Activated CD4-positive, alpha-beta T cell treated with anti-CD3 and anti-CD28 coated beads, Interleukin-2, amount 50 U/mL, for 4 hours (primary cell): ENCODE measurements at regions not wholly inside any gene's neighbourhood (a gene's known extent, or its start where the extent isn't known, plus 50 kb on each side); places are given as distances from the start of the nearest gene placed in this dataset.

ENCODE experiments used
- DNase-seq, 2 experiments: peaks; one replicate each; pipeline ENCODE4 v3.0.0-alpha.2; 2020

DNA sequence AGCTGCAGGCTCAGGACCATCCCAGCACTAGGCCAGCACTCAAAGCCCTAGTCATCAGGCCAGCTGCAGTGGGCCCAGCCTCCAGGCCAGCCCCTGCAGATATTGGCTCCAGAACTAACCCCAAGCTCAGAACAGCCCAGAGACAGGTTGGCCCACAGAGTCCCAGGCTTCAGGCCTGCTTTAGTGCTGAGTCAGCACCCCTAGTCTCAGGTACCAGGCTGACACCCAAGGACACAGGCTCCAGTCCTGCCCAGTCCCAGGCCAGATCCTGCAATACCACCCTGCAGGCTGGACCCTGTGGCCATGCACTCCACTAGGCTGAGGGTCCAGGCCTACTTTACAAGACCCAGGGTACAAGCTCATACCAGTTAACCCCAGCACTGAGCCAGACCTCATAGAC is 234.4 kb upstream of the GPRIN3 start:
- DNase-seq = no peak

DNA sequence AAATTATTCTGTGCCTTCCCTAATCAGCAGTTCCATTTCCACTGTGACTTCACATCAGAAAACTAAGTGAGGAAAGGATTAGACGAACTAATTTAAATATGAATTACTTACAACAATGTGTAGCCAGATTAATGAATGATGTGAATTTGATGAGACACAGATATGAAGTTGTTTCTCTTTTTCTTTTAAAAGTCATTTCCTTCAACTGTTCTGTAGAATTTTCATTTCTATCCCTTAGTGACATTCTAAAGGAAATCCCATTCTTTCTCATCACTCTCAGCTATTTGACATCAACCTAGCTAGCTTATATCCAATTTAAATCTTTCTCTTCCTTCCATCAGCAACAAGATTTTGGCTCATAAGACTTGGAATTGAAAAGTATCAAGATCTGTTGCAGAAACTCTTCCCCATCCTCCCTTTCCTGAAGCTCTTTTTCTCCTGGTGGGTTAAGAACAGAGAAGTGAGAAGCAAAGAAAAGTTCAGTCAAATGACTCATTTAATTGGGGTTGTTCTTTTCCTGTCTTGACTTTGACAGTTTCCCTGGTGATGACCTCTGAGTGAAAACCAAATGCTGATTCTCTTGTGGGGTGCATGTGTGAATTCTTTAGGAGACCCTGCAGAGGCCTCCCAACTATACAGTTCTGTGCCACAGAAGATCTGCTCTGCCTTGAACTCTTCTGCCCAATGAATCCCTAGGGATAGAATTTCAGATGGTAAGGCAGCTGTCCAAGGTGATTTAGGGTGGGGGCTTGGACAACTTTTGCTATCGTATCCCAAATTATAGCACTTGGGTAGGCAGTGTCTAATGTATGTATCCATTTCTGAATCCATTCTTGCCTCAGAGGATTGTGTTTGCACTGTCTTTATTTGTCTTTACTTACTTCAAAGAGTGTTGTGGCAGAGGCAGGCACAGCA is 232.5 kb upstream of the GPRIN3 start:
- no peak for DNase-seq

DNA sequence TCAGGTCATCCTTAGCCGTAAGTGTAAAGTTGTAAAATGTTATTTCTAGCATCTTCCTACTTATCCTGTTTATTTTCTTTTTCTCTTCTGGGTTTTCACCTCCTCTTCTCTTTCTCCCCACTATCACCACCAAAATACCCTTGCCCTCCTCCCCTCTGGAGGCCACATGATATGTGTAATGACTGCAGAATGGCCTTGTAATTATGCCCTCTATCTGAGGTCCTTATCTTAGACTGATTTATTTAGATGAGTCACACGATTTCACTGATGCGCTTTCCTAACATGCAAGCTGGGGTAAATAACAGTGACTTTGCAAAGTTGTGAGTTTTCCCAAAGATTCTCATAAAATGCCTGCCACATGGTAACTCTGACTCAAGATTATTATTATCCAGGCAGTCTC is 231.8 kb upstream of the GPRIN3 start:
- DNase-seq = no peak

DNA sequence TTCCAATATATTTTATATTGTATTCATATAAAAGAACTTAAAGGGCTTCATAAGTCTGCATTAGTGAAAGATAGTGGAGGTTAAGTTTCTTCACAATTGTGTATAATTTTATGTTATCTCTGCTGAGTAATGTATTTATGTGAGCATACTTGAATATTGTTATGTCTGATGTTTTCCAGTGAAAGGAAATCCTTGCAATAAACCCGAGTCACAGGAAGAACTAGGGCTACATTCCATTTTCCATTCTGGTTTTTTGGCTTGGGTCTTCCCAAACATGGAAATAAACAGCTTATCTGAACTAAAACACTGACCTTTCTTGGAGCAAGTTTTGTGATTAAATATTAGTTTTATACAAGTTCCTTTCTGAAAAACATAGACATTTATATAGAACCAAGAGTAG is 231.3 kb upstream of the GPRIN3 start:
- no peak for DNase-seq

DNA sequence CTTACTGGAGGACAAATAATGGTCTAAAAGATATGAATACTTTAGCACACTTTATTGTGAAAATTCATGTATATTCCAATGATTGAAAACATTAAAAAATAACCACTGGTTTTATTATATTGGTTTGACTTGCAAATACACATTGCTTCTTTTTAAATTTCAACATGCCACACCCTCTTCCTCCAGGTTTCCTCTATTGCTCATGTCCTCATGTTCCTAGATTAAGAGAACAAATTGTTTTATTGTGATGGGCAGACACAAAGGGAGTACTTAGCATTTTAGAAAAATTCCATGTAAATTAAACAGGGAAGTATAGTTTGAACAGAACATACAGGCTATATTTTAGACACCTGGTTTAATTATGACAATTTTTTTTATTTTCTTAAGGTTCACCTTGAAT is 230.6 kb upstream of the GPRIN3 start:
- DNase-seq = no peak

DNA sequence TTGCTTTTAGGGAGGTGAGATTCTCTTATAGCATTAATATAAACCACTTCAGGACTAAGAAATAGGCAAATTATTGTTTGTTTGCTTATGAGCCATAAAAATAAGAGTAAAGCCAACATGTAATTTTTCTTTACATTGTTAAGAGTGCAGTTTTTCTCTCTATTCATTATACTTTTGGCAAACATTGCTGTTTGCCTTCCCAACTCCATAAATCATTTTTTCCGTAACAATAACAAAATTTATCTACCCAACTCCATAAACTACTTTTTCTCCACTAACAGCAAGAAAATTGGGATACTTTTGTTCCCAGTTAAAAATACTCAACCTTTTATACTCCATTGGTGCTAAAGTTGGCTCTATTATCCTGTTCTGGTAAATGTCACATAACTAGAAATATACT is 229.7 kb upstream of the GPRIN3 start:
- no peak for DNase-seq

DNA sequence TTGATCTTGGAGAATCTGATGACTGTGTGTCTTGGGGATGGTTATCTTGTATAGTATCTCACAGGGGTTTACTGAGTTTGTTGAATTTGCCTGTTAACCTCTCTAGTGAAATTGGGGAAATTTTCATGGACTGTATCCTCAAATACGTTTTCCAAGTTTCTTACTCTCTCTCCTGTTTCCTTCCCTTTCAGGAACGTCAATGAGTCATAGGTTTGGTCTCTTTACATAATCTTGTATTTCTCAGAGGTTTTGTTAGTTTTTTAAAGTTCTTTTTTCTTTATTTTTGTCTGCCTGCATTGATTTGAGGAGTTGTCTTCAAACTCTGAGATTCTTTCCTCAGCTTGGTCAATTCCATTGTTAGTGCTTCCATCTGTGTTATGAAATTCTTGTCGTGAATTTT is 227.7 kb upstream of the GPRIN3 start:
- DNase-seq = no peak

DNA sequence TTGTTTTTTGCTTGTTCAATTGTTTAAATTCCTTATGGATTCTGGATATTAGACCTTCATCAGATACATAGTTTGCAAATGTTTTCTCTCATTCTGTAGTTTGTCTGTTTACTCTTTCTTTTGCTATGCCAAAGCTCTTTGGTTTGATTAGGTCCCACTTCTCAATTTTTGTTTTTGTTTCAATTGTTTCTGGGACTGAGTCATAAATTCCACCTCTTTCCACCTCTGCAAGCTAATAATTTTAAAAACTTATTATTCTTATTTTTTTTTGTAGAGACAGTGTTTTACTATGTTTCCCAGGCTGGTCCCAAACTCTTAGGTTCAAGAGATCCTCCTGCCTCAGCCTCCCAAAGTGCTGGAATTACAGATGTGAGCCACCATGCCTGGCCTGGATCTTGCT is 226.8 kb upstream of the GPRIN3 start:
- no peak for DNase-seq

DNA sequence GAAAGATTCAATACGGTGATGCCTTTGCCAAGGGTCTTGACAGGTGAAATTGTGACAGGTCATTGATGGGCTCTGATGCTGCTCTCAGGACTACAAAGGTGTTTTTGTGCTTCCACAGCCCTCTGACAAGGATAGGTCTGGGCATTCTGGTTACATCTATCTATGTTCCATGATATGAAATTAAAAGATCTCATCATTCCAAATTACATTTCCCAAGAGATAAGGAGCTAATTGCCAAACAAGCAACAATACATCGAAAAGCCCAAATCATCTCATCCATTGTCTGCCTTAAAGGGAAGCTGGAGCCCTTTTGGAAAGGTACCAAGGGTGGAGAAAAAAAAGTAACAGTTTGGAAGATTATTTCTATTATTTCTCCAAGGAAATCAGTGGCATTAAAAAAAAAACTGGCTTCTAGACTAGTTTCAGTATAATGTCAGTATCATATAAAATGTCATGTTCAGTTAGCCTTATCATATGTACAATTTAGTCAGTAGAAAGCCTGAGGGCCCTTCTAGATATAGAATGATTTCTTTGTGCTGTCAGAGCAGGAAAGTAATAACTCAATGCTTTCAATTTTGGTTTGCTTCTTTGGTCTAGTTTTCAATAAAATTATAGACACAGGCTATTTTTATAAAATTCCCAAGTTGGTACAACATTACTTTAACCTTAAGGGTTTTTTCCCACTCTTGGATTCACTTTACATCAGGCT is 224.5 kb upstream of the GPRIN3 start:
- DNase-seq = no peak

DNA sequence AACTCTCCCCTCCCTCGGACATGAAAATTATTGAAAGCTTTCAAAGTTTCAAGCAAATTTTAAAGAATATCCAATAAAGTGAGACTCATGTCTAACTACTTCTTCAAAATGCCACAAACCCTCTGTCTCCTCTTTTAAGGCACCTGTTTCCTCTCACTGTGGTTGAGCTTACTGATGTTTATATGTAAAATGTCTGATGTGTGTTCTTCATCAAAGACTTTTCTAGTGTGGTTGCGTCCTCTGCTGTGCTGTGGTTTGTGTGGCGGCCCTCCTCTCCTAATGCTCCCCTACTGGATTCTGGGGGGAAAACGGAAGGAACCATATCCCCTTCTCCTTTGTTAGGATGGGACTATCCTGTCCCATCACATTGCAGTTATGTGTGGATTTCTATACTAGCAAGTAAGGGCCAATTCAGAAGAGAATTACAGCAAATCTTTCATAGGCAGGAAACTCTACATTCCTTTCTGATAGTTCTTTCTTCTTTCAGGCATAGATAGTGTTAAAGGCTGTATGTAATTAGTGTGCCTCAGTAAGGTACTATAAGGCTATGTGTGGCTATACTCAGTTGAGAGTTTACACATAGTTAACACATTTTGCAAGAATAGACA is 221.0 kb upstream of the GPRIN3 start:
- no peak for DNase-seq

DNA sequence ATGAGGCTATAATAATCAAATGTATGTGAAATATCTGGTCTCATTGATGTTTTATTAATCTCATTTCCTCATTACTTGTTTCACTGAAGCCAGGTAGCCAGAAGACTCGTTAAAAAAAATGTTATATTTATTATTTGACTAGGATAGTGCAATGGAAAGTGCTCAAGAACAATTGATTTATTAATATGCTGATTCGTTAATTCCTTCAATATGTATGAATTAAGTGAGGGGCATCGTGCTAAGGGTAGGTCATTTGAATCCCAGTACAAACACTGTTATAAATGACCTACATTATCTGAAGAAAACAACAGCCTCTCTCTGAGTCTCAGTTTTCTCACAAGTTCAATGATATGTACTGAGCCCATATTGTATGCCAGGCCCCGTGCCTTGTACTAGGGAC is 214.2 kb upstream of the GPRIN3 start:
- no peak for DNase-seq

DNA sequence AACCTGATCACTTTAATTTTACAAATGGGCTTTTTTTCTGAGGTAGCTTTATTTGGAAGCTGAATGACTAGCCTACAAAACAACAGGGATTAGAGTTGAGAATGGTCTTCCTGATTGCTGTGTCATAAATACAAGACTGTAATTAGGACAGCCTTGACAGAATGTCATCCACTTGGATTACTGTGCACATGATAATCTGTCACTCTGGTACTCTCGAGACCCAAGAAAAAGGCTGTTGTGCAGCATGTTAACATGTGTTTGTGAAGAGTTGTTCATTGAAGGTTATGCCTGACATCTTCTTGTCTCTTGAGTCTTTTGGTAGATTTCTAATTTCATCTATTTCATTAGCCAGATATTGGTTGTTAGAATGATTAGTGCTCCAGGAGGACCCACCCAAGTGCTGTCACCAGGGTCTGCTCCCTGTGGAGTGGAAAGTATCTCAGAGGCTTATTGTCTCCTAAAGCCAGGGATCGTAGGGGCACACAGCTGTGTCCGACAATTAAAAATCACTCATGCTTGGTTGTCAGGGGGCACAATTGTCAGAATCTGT is 212.2 kb upstream of the GPRIN3 start:
- no peak for DNase-seq

DNA sequence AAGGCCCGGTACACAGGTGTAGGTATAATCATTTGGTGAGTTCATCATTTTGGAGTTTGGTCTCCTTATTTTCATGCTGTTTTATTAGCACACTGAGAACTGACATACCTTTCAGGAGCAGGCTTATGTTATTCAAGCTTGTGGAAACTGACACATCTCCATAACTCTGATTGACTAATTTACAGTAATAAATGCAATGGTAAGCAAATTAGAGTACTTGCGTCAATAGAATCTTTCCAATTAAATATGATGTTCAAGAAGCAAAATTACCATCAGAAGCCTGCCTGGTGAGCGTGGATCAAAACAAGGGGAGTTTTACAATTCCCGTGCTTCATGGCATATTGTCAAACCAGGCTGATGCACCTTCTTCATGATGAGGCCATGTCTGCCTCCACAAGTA is 210.7 kb upstream of the GPRIN3 start:
- DNase-seq = no peak

DNA sequence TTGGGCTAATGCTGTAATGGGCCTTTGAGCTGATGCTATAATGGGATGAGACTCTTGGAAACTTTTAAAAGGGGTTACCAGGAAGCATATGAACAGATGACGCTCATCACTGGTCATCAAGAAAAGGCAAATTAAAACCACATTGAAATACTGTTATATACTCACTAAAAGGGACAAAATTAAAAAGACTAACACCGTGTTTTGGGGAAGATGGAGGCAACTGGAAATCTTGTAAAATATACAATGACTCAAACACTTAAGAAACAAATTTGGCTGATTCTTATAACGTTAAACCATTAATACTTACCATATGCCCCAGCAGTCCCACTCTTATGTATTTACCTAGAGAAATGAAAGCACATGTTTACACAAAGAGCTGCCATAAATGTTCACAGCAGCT is 207.2 kb upstream of the GPRIN3 start:
- DNase-seq = no peak

DNA sequence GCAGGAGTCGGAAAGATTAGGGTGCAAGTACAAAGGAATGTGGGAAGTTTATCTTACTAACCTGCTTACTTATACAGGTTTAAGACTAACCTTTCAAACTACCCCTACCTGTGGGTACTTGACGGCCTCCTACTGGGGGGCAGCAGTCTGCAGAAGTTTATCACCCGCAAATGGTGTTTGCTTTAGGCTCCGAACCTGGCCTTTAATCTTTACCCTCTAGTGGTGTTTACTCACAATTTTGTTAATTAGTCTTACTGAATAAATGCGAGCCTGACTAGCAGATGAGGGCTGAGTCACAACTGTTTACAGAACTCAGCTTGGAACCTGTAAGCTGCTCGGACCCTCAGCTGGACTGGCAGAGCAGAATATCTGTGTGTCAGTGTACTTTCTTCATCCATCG is 204.2 kb upstream of the GPRIN3 start:
- DNase-seq = no peak

DNA sequence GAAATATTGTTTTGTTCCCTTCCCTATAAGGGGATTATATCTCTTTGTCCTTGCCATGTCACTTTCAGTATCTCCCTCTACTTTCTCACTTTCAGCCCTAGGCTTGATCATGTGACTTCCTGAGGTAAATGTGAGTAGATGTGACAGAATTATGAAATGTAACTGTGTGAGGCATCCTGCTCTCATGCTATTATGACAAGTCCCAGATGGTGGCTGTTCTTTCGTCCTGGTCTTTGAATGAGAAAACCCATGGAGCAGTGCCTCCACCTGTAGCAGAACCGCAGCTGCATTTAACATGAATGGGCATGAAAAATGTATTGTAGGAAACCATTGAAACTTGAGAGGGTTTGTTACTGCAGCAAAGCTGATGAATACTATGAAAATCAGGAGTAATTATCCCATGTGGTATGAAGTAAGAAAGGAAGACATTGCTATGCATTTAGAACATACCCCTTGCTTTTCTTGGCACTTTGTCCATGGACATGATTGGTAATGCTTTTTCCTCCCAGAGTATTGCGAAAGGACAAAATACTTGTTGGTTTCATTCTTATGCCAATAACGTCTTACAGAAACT is 202.2 kb upstream of the GPRIN3 start:
- no peak for DNase-seq

DNA sequence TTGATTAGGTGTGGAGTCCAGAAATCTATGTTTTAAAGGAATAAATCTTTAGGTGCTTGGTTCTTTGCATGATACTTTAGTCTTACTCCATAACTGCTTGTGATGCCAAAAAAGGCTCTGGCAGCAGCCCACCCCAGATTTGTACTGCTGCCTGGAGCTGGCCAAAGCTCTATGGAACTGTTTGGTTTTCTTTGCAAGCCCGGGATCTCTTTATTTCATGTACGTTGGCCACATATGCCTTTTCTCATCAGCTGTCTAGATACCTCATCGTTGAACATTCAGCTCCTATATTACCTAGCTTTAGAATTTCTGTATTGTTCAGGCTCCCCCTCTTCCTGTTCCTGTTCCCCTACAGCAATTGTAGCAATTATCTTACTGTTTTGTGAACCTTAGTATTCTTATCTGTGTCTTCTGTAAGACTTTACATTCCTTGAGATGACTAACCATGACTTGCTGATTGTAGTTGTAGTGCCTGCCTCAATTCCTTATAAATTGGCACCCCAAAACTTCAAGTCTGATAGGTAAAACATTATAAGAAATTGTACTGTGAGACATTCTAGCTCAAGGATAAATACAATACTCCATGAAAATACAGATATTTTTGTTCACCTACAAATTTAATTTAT is 199.4 kb upstream of the GPRIN3 start:
- DNase-seq = no peak

DNA sequence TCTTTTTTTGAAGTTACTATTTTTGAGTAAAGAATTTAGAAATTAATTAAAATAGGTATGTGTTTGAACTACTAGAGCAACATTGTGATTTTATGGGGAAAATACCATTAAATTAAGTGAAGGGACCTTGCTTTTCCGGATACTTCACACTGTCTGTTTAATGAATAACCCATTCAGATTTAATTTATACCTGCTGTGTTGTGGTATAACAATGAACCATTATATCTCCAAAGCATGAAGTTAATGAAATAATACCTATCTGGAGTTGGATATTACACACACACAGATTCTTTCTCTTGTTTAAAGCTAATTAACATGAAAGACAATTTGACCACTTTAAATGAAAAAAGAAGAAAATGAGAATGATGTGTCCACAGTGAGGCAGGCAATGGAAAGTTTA is 195.0 kb upstream of the GPRIN3 start:
- DNase-seq = no peak

DNA sequence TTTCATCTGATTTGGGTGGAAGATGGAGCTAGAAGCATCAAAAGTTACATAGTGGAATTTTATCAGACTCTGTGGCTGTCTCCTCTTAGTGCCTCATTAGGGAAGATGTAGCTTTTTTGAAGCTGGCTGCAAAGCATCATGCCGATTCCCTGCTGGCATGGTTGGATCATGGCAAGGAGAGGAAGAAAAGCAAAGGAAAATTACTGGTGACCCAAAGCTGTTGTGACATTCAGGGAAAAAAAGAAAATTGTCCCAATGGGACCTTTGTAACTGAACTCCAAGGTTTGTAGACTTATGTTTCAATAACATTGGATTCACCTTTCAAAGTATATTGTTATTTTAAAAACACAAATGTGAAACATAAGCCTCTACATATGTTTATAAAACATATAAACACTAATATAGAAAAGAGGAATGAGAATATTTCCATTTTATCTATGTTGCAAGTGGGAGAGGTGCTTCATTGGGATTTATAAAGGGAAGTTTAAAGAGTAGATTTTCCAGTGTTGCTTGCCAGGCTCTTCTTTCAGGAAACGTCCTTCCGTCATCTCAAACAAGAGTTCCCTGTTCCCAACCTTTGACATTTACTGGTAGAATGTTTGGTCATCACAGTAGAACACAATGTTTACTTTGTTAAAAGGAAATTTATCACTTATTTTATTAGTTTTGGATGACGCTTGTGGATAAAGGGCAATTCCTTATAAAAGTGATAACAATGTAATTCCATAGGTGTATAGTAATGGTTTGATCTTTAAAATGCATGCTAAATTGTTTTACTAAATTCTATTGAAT is 190.1 kb upstream of the GPRIN3 start:
- no peak for DNase-seq

DNA sequence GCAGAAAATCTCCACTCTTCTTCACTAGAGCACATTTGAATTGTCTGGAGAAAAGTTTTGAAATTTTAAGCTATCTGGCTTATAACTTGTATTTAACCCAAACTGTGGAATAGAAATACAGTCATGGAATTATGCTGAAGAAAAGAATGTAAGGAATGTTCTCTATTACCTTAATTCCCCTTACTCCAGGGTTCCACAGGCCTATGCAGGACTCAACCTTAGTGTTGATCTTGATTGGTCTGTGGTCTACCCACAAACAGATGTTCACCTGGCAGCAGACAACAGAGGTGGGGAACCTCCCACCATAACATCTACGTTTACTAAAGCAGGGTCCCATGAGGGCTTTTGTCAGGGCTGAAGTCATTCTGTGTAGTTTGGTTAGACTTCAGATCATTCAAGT is 189.3 kb upstream of the GPRIN3 start:
- no peak for DNase-seq

DNA sequence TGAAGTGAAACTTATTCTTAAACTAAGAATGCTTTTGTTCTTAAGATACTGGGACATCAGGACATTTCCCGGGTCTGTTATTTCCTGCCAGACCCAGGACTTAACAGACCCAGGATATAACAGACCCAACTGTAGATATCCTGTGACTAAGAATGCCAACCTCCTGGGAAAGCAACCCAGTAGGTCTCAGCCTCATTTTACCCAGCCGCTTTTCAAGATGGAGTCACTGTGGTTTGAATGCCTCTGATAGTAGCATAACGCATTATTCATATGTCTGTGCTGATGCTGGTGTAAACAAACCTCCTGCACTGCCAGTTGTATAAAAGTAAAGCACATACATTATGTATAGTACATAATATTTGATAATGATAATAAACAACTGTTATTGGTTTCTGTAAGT is 185.8 kb upstream of the GPRIN3 start:
- no peak for DNase-seq

DNA sequence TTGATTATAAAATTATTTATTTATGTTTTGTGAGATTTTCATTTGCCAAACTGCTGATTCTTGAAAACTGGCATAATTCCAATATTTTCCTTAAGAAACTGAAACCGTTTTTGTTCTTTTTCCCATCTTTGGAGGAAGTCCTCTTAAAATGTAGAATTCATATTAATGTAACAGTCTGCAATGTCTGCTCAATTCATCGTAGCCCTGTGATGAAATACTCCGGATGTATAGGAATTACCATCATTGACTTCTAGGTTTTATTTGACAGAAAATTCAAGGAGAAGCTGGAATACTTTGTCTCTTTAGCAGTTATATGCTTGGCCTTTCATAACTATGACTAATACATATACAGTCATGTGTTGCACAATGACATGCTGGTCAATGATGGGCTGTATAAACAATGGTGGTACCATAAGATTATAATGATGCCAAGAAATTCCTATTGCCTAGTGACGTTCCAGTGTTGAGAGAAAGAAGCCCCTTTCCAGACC is 185.0 kb upstream of the GPRIN3 start:
- DNase-seq = no peak
